Activated CD8-positive, alpha-beta memory T cell treated with anti-CD3 and anti-CD28 coated beads for 48 hours (primary cell): ENCODE measurements at regions not wholly inside any gene's neighbourhood (a gene's known extent, or its start where the extent isn't known, plus 50 kb on each side); places are given as distances from the start of the nearest gene placed in this dataset.
"Not testable (repeated sequence)": the region's sequence is repeated elsewhere in the genome, so short reads cannot be mapped to it uniquely, and the experiment has no call there.

ENCODE experiments used
- DNase-seq, 3 experiments: peaks; one replicate each; pipeline ENCODE4 v3.0.0-alpha.2; 2020; ENCODE audit warnings: low read depth in 2 of 3, low spot score in 2 of 3

GRCh38 chrX:10945498-10945897 lies 165.6 kb upstream of the HCCS start:
- no peak for DNase-seq

GRCh38 chrX:10949541-10949940 lies 161.6 kb upstream of the HCCS start:
- DNase-seq, result no peak

GRCh38 chrX:10952619-10953018 lies 158.5 kb upstream of the HCCS start:
- DNase-seq, result no peak

DNA sequence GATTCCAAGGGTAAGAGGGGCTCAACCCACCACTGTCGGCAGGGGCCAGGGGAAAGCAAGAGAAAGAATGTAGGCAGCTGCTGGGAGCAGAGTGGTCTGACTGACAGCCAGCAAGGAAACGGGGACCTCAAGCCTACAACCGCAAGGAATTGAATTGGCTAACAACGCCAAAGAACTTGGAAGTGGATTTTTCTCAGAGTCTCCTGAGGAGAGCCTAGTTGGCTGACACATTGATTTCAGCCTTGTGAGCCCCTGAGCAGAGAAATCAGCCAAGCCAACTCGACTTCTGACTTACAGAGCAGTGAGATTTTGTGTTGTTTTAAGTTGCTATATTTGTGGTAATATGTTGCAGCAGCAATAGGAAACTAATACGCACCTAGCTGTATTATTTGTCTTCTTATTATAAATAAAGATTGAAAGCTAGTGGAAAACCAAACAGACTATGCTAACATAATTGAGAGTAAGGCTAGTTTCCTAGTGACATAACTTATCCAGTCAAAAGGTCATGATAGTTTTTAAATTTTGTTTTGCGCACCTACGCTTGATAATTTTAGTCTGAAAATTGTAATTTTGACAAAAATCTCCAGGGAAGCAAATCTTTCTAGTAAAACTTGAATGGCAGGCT lies 145.8 kb upstream of the HCCS start:
- no peak for DNase-seq

- DNase-seq, result no peak
Observed at GRCh38 chrX:10966057-10966456, 145.1 kb upstream of the HCCS start.

- no peak for DNase-seq
Observed at GRCh38 chrX:10971176-10971575, 140.0 kb upstream of the HCCS start.

DNA sequence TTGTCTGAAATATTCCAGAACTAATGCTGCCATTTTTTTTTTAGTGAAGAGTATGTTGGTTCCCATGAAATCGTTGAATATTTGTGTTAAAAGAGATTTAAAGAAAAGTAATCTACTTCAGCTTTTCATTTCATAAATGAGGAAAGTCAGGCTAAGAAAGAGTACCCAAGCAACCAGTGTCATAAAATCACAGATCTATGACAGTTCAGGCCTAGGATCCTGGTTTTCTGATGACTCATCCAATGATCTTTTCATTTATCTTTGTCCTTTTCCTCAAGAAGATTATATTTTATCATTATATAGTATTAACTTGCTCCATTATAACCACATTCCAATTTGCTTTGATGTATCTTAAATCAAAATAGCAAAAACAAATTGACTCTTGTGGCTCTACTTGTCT lies 139.4 kb upstream of the HCCS start:
- DNase-seq, result no peak

DNA sequence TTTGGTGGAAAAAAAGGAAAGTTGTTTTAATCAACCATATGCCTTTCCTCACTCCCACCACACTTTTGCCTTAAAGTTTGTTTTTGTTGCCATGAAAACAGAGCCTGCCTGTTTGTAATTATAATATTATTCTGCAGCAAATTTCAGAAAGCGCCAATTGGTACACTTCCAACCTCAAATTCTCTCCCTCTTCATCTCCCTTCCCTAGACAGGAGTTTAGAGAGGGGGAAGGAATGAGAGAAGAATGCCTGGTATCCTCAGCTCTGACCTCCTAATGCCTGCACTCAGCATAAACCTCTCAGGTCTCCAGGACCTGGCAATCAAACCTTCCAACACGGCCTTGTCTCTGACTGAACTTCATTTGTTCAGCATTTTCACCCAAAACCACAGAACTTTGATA lies 138.4 kb upstream of the HCCS start:
- no peak for DNase-seq

- DNase-seq, result no peak
Observed at GRCh38 chrX:10974920-10975319, 136.2 kb upstream of the HCCS start.

- DNase-seq, result no peak
Observed at GRCh38 chrX:10979956-10980355, 131.2 kb upstream of the HCCS start.

GRCh38 chrX:10981506-10981905 lies 129.6 kb upstream of the HCCS start:
- DNase-seq, result no peak

GRCh38 chrX:10983526-10983925 lies 127.6 kb upstream of the HCCS start:
- no peak for DNase-seq

GRCh38 chrX:10984213-10984612 lies 126.9 kb upstream of the HCCS start:
- DNase-seq, result no peak

DNA sequence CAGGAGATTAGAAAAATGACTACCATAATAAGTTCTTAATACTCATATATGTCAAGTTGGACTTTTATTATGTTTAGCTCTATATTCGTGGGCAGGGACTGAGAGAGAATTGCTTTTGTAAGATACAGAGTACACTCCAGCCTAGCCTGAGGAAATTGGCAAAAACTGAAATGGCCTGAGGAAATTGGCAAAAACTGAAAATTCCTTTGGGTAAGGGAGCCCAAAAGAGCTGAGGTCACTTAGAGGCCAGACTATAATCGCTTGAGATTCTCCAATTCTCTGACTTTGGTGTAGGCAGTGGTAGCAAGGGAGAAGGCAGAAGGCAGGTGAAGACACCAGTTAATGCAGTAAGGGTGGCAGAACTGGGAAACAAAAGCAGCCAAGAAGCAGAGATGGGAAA lies 124.5 kb upstream of the HCCS start:
- no peak for DNase-seq

GRCh38 chrX:10988653-10989052 lies 122.5 kb upstream of the HCCS start:
- DNase-seq, result no peak

GRCh38 chrX:10989386-10989785 lies 121.7 kb upstream of the HCCS start:
- no peak for DNase-seq

DNA sequence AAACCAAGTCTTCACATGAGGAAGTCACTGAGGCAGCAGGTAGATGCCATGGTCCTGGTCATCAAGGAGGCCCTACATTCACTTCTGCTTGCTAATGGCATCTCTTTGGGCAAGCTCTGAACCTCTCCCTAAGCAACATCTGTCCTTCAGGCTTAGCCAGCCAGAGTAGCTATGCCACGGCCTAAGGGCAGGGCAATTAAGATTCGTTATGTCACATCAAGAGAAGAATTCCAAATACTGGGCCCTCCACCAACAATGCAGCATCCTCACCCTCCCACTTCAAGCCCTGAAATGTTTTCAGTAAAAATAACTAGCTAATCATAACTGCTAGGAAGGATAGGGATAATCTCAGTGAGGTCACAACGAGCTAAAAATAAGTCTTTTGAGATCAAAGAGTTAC lies 120.7 kb upstream of the HCCS start:
- DNase-seq, result no peak

DNA sequence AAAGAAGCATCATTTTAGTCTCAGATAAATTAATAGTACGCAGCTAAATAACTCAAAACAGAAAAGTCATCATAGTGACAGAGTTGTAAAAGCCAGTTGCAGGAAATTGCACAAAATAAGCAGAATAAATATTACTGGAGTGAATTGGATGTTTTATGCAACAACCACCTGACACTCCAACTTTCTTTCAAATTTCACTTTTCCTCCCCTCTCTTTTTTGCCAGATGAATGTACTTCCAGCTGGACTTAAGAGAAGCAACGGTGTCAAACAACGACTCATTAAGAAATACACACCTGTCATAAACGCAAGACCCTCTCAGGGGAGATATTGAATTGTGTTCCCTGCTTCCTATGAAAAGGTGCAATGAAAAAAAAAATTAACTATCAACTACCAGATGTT lies 120.2 kb upstream of the HCCS start:
- DNase-seq, result no peak

GRCh38 chrX:10992110-10992509 lies 119.0 kb upstream of the HCCS start:
- no peak for DNase-seq

DNA sequence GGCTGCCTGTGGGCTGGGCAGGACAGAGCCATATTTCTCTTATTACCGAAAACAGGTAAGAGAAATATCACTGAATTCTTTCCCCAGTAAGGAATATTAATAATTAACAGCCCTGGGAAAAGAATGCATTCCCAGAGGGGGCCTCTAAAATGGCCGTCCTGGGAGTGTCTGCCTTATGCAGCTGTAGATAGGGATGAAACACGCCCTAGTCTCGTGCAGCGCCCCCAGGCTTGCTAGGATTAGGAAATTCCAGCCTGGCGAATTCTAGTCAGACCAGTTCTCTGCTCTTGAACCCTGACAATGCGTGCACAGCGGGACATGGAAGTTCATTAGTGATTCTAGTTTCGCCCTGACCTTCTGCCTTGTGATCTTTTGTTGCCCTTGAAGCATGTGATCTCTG lies 104.1 kb upstream of the HCCS start:
- not testable (repeated sequence) for DNase-seq

GRCh38 chrX:11010476-11010875 lies 100.7 kb upstream of the HCCS start:
- no peak for DNase-seq

DNA sequence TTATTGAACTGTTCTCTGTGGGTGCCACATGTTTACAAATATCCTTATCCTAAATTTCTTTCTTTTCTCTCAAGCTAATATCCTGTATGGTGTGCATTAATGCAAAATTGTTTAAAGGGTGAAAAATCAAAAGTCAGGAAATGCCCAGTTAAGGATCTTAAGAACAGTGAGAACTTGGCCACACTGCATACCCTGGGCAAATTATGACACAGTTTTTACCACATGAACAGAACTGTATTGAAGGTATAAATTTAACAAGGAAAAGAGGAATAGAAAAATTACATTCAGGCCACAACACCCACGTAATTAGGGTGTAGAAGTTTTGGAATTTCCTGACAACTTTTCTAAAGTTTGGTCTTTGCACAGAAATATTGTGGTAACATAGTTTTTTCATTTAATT lies 94.4 kb upstream of the HCCS start:
- DNase-seq, result no peak

GRCh38 chrX:11022588-11022987 lies 88.5 kb upstream of the HCCS start:
- not testable (repeated sequence) for DNase-seq

GRCh38 chrX:11039926-11040325 lies 71.2 kb upstream of the HCCS start:
- DNase-seq, result no peak
